ENCODE measurements at regions not wholly inside any gene's neighbourhood (a gene's known extent, or its start where the extent isn't known, plus 50 kb on each side); places are given as distances from the start of the nearest gene placed in this dataset.

- TF ChIP-seq CTCF (IDR thresholded peaks at IDR 0.05 in 8 of 11, conservative IDR thresholded peaks at IDR 0.05 in 3 of 11) (no peak), POLR2A (IDR thresholded peaks at IDR 0.05) (no peak)
Measured at GRCh38 chr4:151862766-151863165, 102.0 kb upstream of the GATB start.
